CD4-positive, CD25-positive, alpha-beta regulatory T cell (primary cell): ENCODE measurements at regions not wholly inside any gene's neighbourhood (a gene's known extent, or its start where the extent isn't known, plus 50 kb on each side); places are given as distances from the start of the nearest gene placed in this dataset.
"Not testable (repeated sequence)": the region's sequence is repeated elsewhere in the genome, so short reads cannot be mapped to it uniquely, and the experiment has no call there.

Experiments used
- ATAC-seq, 2 donors: fragments of 150-1000 bp; cut with Tn5 transposase; one replicate each; pipeline ENCODE4 v1.10.0; 2021; ENCODE audit warnings: low read depth in 2 of 2, moderate number of reproducible peaks in 2 of 2, moderate library complexity in 1 of 2
- DNase-seq, 3 donors: peaks; one replicate each; pipeline versions ENCODE4 v3.0.0 to v3.0.0-alpha.2; 2012 to 2022; ENCODE audit warnings: mixed read lengths in 1 of 3
- H3K27ac ChIP-seq: one replicate; pipeline ENCODE4 v1.7.0; 2013; ENCODE audit warnings: mild to moderate bottlenecking, low read length; ENCODE audit not compliant: insufficient read depth, poor library complexity, severe bottlenecking
- H3K27me3 ChIP-seq: one replicate; pipeline ENCODE4 v1.7.0; 2013; ENCODE audit warnings: low read length; ENCODE audit not compliant: control insufficient read depth, insufficient read depth
- H3K36me3 ChIP-seq: one replicate; pipeline ENCODE4 v1.7.0; 2013; ENCODE audit warnings: mild to moderate bottlenecking, low read length, moderate library complexity; ENCODE audit not compliant: control insufficient read depth, insufficient read depth
- H3K4me1 ChIP-seq: 2 replicates; pipeline ENCODE4 v1.7.0; 2013; ENCODE audit warnings: mild to moderate bottlenecking, low read length; ENCODE audit not compliant: insufficient read depth, control insufficient read depth, poor library complexity, severe bottlenecking
- H3K4me3 ChIP-seq: one replicate; pipeline ENCODE4 v1.7.0; 2013; ENCODE audit warnings: low read depth, mild to moderate bottlenecking, low read length, moderate library complexity
- H3K9me3 ChIP-seq, 2 experiments: 1 replicate in 1 of 2; 2 replicates in 1 of 2; pipeline ENCODE4 v1.7.0; 2013; ENCODE audit warnings: low read length in 2 of 2, mild to moderate bottlenecking in 1 of 2, moderate library complexity in 1 of 2; ENCODE audit not compliant: control insufficient read depth in 2 of 2
- H3K27ac Mint-ChIP-seq, 3 donors: one replicate each; pipeline ENCODE4 v1.8.0; 2020 to 2022; ENCODE audit warnings: mild to moderate bottlenecking in 3 of 3, mixed read lengths in 3 of 3, moderate library complexity in 2 of 3
- H3K27me3 Mint-ChIP-seq: one replicate; pipeline ENCODE4 v1.8.0; 2022; ENCODE audit warnings: mild to moderate bottlenecking, mixed read lengths
- H3K36me3 Mint-ChIP-seq: one replicate; pipeline ENCODE4 v1.8.0; 2020; ENCODE audit warnings: mixed read lengths
- H3K4me1 Mint-ChIP-seq, 4 donors: one replicate each; pipeline ENCODE4 v1.8.0; 2020 to 2022; ENCODE audit warnings: mixed read lengths in 4 of 4, mild to moderate bottlenecking in 1 of 4
- H3K4me3 Mint-ChIP-seq, 4 donors: one replicate each; pipeline ENCODE4 v1.8.0; 2020 to 2022; ENCODE audit warnings: mild to moderate bottlenecking in 4 of 4, mixed read lengths in 4 of 4, moderate library complexity in 3 of 4
- H3K9me3 Mint-ChIP-seq, 7 donors: one replicate each; pipeline ENCODE4 v1.8.0; 2020 to 2022; ENCODE audit warnings: mixed read lengths in 7 of 7, mild to moderate bottlenecking in 3 of 7, moderate library complexity in 2 of 7

- DNase-seq, H3K4me1 Mint-ChIP-seq, H3K4me1 ChIP-seq, H3K27me3 ChIP-seq, H3K36me3 Mint-ChIP-seq, H3K4me3 ChIP-seq, ATAC-seq, H3K9me3 Mint-ChIP-seq, H3K4me3 Mint-ChIP-seq, H3K9me3 ChIP-seq, H3K36me3 ChIP-seq, H3K27me3 Mint-ChIP-seq, H3K27ac Mint-ChIP-seq, H3K27ac ChIP-seq: not testable (repeated sequence)
Measured at GRCh38 chr7:76774279-76774678, 147.2 kb upstream of the POMZP3 start.

- not testable (repeated sequence) for H3K4me1 ChIP-seq, H3K9me3 Mint-ChIP-seq, H3K4me1 Mint-ChIP-seq, H3K27ac ChIP-seq, H3K27me3 ChIP-seq, H3K36me3 Mint-ChIP-seq, H3K27ac Mint-ChIP-seq, DNase-seq, ATAC-seq, H3K4me3 ChIP-seq, H3K27me3 Mint-ChIP-seq, H3K36me3 ChIP-seq, H3K9me3 ChIP-seq, H3K4me3 Mint-ChIP-seq
Measured at GRCh38 chr7:76771980-76772379, 144.9 kb upstream of the POMZP3 start.

GRCh38 chr7:76763977-76764376, 136.9 kb upstream of the POMZP3 start:
- not testable (repeated sequence) for H3K9me3 Mint-ChIP-seq, H3K36me3 Mint-ChIP-seq, H3K4me1 ChIP-seq, H3K4me1 Mint-ChIP-seq, H3K9me3 ChIP-seq, H3K27ac Mint-ChIP-seq, ATAC-seq, H3K27ac ChIP-seq, H3K27me3 Mint-ChIP-seq, H3K4me3 ChIP-seq, DNase-seq, H3K27me3 ChIP-seq, H3K36me3 ChIP-seq
- H3K4me3 Mint-ChIP-seq, result peak overlapping the region in 1 of 4 donors; percentile 23

- not testable (repeated sequence) for H3K4me1 ChIP-seq, H3K4me3 ChIP-seq, H3K36me3 Mint-ChIP-seq, H3K27ac ChIP-seq, ATAC-seq, H3K27me3 Mint-ChIP-seq, H3K4me1 Mint-ChIP-seq, H3K27me3 ChIP-seq, H3K27ac Mint-ChIP-seq, H3K4me3 Mint-ChIP-seq, H3K9me3 ChIP-seq, H3K36me3 ChIP-seq, H3K9me3 Mint-ChIP-seq
- DNase-seq, result peak in 1 of 3 donors; percentile 0
Measured at GRCh38 chr7:76760546-76761220, 133.6 kb upstream of the POMZP3 start.

- H3K4me1 ChIP-seq, H3K4me3 ChIP-seq, DNase-seq, H3K9me3 ChIP-seq, H3K27ac ChIP-seq, H3K27ac Mint-ChIP-seq, H3K9me3 Mint-ChIP-seq, H3K36me3 Mint-ChIP-seq, ATAC-seq, H3K27me3 ChIP-seq, H3K27me3 Mint-ChIP-seq, H3K36me3 ChIP-seq, H3K4me3 Mint-ChIP-seq: not testable (repeated sequence)
- peaks cover 0 to 13% (median 2%) of the 10 kb centered on the region in 4 donors for H3K4me1 Mint-ChIP-seq
Measured at GRCh38 chr7:76739538-76739937, 112.5 kb upstream of the POMZP3 start.

GRCh38 chr7:76736724-76737123, 109.6 kb upstream of the POMZP3 start:
- H3K4me1 ChIP-seq, H3K9me3 Mint-ChIP-seq, ATAC-seq, H3K27me3 Mint-ChIP-seq, H3K9me3 ChIP-seq, H3K27me3 ChIP-seq, H3K27ac ChIP-seq, DNase-seq, H3K27ac Mint-ChIP-seq, H3K36me3 Mint-ChIP-seq, H3K4me3 Mint-ChIP-seq, H3K4me3 ChIP-seq, H3K36me3 ChIP-seq: not testable (repeated sequence)
- H3K4me1 Mint-ChIP-seq, result peaks cover 0 to 13% (median 2%) of the 10 kb centered on the region in 4 donors

- ATAC-seq, H3K27ac Mint-ChIP-seq, H3K27me3 ChIP-seq, H3K9me3 ChIP-seq, H3K36me3 Mint-ChIP-seq, H3K4me3 Mint-ChIP-seq, H3K4me1 ChIP-seq, H3K27ac ChIP-seq, H3K36me3 ChIP-seq, DNase-seq, H3K4me3 ChIP-seq, H3K9me3 Mint-ChIP-seq, H3K27me3 Mint-ChIP-seq: not testable (repeated sequence)
- peaks cover 0 to 13% (median 2%) of the 10 kb centered on the region in 4 donors for H3K4me1 Mint-ChIP-seq
Measured at GRCh38 chr7:76736091-76736490, 109.0 kb upstream of the POMZP3 start.

GRCh38 chr7:76735668-76736067, 108.6 kb upstream of the POMZP3 start:
- DNase-seq, H3K27ac Mint-ChIP-seq, H3K9me3 Mint-ChIP-seq, H3K27me3 ChIP-seq, H3K27me3 Mint-ChIP-seq, H3K9me3 ChIP-seq, H3K36me3 ChIP-seq, H3K27ac ChIP-seq, H3K36me3 Mint-ChIP-seq, H3K4me3 ChIP-seq, H3K4me3 Mint-ChIP-seq, H3K4me1 ChIP-seq: not testable (repeated sequence)
- ATAC-seq, result peak in 1 of 2 donors; percentile 37
- H3K4me1 Mint-ChIP-seq, result peaks cover 0 to 13% (median 2%) of the 10 kb centered on the region in 4 donors
